OCI-LY3 (cell line): ENCODE measurements at regions not wholly inside any gene's neighbourhood (a gene's known extent, or its start where the extent isn't known, plus 50 kb on each side); places are given as distances from the start of the nearest gene placed in this dataset.

Experiments
- H2AFZ ChIP-seq: fragments of 200-600, 300-600 bp; shearing (Covaris generic); 2 replicates; pipeline ENCODE4 v1.6.0; 2014; ENCODE audit warnings: antibody characterized with exemption, low read depth, low read length
- H3K27ac ChIP-seq: fragments of 200-600, 300-600 bp; sonication (generic); 2 replicates; pipeline ENCODE4 v1.5.1; 2014; ENCODE audit warnings: mild to moderate bottlenecking, low read length, moderate library complexity, mixed read lengths
- H3K27me3 ChIP-seq: fragments of 200-600, 300-600 bp; sonication (generic); 2 replicates; pipeline ENCODE4 v1.6.1; 2014; ENCODE audit warnings: low read depth, low read length, mixed read lengths
- H3K36me3 ChIP-seq: fragments of 200-600, 300-600 bp; sonication (generic); replicated peaks from 2 replicates; pipeline ENCODE3; 2014; ENCODE audit warnings: low read depth, low read length, mixed read lengths
- H3K4me1 ChIP-seq: fragments of 300-600, 200-600 bp; sonication (generic); 2 replicates; pipeline ENCODE4 v1.6.1; 2014; ENCODE audit warnings: low read length, mixed read lengths
- H3K4me2 ChIP-seq: fragments of 200-600, 300-600 bp; sonication (generic); 2 replicates; pipeline ENCODE4 v1.6.1; 2014; ENCODE audit warnings: low read length, mixed read lengths
- H3K4me3 ChIP-seq: fragments of 300-600, 200-600 bp; sonication (generic); 2 replicates; pipeline ENCODE4 v1.5.1; 2014; ENCODE audit warnings: antibody characterized with exemption, mild to moderate bottlenecking, low read length, moderate library complexity
- H3K79me2 ChIP-seq: fragments of 300-600, 200-600 bp; shearing (Covaris generic); 2 replicates; pipeline ENCODE4 v1.6.1; 2014; ENCODE audit warnings: mild to moderate bottlenecking, low read length, mixed read lengths
- H3K9ac ChIP-seq: fragments of 300-600, 200-600 bp; shearing (Covaris generic); 2 replicates; pipeline ENCODE4 v1.6.0; 2014; ENCODE audit warnings: mild to moderate bottlenecking, low read length, moderate library complexity
- H3K9me3 ChIP-seq: fragments of 200-600, 300-600 bp; shearing (Covaris generic); 2 replicates; pipeline ENCODE4 v1.6.1; 2014; ENCODE audit warnings: low read length, mixed read lengths; ENCODE audit not compliant: insufficient read depth
- H4K20me1 ChIP-seq: fragments of 200-600, 300-600 bp; sonication (generic); 2 replicates; pipeline ENCODE4 v1.6.1; 2016; ENCODE audit warnings: low read length, mixed read lengths; ENCODE audit not compliant: insufficient read depth
- EZH2phosphoT487 ChIP-seq: fragments of 200-600 bp; shearing (Covaris generic); IDR thresholded peaks from 2 replicates; pipeline ENCODE4 v1.6.1; 2018; ENCODE audit warnings: antibody characterized with exemption, mixed run types, low read depth
- TF ChIP-seq, protein P1 (sequence below): fragments of 200-600, 300-600 bp; sonication (generic); IDR thresholded peaks from 2 replicates; pipeline ENCODE4 v1.5.1; 2014; ENCODE audit warnings: antibody characterized with exemption, low read length, low read depth

DNA sequence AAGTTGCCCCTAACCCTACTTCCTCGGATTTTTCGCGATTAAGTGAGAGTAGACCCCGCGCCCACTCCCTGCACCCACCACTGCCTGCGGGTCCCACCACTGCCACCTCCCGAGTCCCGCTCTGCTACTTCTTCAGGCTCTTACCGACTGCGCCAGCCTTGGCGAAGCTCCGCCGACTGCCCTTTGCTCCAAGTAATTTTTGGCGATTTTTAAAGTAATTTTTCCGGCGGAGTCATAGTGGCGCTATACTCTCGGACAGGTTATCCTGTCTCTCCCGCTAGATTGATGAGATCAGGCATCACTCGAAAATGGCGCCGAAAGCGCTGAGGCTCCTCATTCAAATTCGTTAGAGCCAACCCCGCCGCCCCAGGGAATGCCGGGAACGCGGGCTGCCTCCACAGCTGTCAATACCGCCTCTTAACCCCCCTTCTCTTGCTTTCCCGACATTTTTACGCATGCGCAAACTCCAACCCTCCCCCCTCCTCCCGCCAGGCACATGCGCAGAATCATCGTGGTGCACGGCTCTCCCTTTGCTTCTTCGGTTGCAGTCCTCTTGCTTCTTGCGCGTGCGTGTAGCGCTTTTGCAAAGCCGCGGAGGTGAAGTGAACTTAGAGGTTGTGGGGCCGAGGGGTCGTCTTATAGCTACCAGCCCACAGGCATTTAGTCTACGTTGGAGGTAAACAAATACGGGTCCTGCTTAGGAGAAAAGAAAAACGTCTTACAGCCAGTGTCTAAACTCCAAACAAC, 66.6 kb downstream of the KCNRG start:
- H3K9me3 ChIP-seq = no peaks in the 10 kb centered on the region
- H3K4me1 ChIP-seq = peaks cover 33% of the 10 kb centered on the region
- H3K27me3 ChIP-seq = no peaks in the 10 kb centered on the region
- peaks cover 39% of the 10 kb centered on the region for H4K20me1 ChIP-seq
- H3K36me3 ChIP-seq = peaks cover 4% of the 10 kb centered on the region
- H3K27ac ChIP-seq = peak overlapping the region; percentile 86
- peaks cover 62% of the 10 kb centered on the region for H3K79me2 ChIP-seq
- no peak for TF ChIP-seq EZH2phosphoT487
- TF ChIP-seq, protein P1, sequence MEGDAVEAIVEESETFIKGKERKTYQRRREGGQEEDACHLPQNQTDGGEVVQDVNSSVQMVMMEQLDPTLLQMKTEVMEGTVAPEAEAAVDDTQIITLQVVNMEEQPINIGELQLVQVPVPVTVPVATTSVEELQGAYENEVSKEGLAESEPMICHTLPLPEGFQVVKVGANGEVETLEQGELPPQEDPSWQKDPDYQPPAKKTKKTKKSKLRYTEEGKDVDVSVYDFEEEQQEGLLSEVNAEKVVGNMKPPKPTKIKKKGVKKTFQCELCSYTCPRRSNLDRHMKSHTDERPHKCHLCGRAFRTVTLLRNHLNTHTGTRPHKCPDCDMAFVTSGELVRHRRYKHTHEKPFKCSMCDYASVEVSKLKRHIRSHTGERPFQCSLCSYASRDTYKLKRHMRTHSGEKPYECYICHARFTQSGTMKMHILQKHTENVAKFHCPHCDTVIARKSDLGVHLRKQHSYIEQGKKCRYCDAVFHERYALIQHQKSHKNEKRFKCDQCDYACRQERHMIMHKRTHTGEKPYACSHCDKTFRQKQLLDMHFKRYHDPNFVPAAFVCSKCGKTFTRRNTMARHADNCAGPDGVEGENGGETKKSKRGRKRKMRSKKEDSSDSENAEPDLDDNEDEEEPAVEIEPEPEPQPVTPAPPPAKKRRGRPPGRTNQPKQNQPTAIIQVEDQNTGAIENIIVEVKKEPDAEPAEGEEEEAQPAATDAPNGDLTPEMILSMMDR = peak; percentile 32
- peak overlapping the region; percentile 82 for H3K4me2 ChIP-seq
- peak overlapping the region; percentile 97 for H3K9ac ChIP-seq
- peak overlapping the region; percentile 78 for H2AFZ ChIP-seq
- H3K4me3 ChIP-seq = peak overlapping the region; percentile 82

DNA sequence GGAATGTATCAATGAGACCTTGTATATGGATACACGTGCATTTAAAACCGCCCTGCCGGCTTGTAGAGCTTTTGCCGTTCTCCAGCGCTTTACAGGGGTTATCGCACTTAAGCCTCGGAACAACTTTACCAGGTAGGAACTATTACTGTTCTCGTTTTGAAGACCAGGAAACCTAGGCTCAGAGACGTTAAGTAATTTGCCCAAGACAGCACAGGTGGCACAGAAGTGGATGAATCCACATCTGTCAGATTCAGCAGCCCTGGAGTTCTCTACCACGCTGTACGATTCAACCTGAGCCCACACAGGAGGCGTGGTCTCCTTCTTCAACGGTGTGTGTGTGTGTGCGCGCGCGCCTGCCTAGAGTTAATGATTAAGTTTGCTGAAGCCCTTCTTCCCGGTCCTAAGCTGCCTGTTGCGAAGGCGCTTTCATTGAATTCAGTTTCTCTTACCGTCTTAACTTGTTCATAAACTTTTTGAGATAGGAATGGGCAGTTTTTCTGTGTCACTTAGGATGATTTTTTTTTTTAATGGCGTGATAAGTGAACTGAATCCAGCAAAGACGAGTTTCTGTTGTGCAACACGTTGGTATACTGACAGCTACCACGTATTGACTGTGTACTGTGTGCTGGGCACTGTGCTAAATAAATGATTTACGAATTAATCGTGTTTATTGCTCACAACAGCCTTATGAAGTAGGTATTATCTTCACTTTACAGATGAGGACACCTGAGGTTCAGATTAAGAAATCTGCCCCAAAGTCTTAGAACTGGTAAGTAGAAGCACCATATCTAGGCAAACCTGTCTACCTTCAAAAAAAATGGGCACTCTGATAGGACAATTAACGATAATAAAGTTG, 67.4 kb downstream of the KCNRG start:
- no peaks in the 10 kb centered on the region for H3K27me3 ChIP-seq
- H3K4me2 ChIP-seq = peak overlapping the region; percentile 82
- peak overlapping the region; percentile 82 for H3K4me3 ChIP-seq
- H4K20me1 ChIP-seq = peaks cover 33% of the 10 kb centered on the region
- no peaks in the 10 kb centered on the region for H3K9me3 ChIP-seq
- peak overlapping the region; percentile 86 for H3K27ac ChIP-seq
- H3K9ac ChIP-seq = peak overlapping the region; percentile 86
- TF ChIP-seq, protein P1 = no peak
- TF ChIP-seq EZH2phosphoT487 = no peak
- peak overlapping the region; percentile 76 for H2AFZ ChIP-seq
- peaks cover 4% of the 10 kb centered on the region for H3K36me3 ChIP-seq
- peaks cover 28% of the 10 kb centered on the region for H3K4me1 ChIP-seq
- H3K79me2 ChIP-seq = peaks cover 54% of the 10 kb centered on the region

DNA sequence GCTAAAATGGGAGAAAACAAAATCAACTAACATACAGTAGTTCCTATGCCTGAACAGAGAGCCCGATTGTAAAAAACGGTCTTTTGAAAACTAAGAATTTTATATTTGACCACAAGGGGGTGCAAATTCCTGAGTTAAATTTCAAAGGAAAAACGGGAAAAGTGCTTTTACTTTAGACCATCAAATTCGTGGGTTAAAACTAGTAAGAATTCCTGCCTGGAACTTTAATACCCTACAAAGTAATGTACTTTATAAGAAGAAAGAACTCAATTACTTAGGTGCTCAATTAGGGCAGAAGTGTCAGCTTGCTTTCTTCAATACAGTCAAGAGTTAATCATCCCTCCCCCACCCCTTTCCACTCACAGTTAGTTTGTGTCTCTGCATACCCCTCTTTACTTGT, 69.8 kb downstream of the KCNRG start:
- H3K4me3 ChIP-seq = no peak overlapping the region
- H3K36me3 ChIP-seq = peaks cover 4% of the 10 kb centered on the region
- no peaks in the 10 kb centered on the region for H3K9me3 ChIP-seq
- no peak overlapping the region for H3K9ac ChIP-seq
- H3K27me3 ChIP-seq = no peaks in the 10 kb centered on the region
- peaks cover 30% of the 10 kb centered on the region for H3K79me2 ChIP-seq
- peak overlapping the region; percentile 31 for H3K4me2 ChIP-seq
- no peak overlapping the region for H2AFZ ChIP-seq
- no peak for TF ChIP-seq EZH2phosphoT487
- TF ChIP-seq, protein P1 = peak; percentile 87
- peaks cover 10% of the 10 kb centered on the region for H4K20me1 ChIP-seq
- H3K4me1 ChIP-seq = peaks cover 15% of the 10 kb centered on the region
- no peak overlapping the region for H3K27ac ChIP-seq

DNA sequence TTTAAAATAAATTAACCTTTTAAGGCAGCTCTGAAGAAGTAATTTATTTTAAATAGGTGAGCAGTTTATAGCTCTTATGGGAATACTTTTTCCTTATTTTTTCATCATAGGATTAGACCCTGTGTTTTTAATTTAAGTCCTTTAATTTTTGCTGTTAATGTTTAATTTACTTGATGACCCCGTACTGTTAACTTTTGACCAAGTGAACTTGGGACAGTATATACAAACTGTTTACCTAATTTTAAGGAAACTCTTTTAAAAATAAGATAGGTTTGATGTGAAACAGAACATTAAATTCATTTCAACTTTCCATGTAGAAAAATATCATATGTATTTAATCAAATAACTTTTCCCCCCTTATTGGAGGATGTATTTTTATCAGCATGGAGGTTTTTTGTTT, 74.4 kb downstream of the KCNRG start:
- Histone ChIP-seq H2AFZ (no peak overlapping the region), H4K20me1 (peaks cover 3% of the 10 kb centered on the region; the same call in 1 of the 2 replicates), H3K27ac (no peak overlapping the region), H3K36me3 (peaks cover 9% of the 10 kb centered on the region), H3K4me1 (peaks cover 18% of the 10 kb centered on the region), H3K27me3 (no peaks in the 10 kb centered on the region), H3K79me2 (peaks cover 10% of the 10 kb centered on the region), H3K4me2 (no peak overlapping the region), H3K9ac (no peak overlapping the region), H3K9me3 (no peaks in the 10 kb centered on the region), H3K4me3 (no peak overlapping the region)
- TF ChIP-seq, protein P1 = no peak
- TF ChIP-seq EZH2phosphoT487 = no peak
